ENCODE measurements at regions not wholly inside any gene's neighbourhood (a gene's known extent, or its start where the extent isn't known, plus 50 kb on each side); places are given as distances from the start of the nearest gene placed in this dataset.
"Not testable (repeated sequence)": the region's sequence is repeated elsewhere in the genome, so short reads cannot be mapped to it uniquely, and the experiment has no call there.

DNA sequence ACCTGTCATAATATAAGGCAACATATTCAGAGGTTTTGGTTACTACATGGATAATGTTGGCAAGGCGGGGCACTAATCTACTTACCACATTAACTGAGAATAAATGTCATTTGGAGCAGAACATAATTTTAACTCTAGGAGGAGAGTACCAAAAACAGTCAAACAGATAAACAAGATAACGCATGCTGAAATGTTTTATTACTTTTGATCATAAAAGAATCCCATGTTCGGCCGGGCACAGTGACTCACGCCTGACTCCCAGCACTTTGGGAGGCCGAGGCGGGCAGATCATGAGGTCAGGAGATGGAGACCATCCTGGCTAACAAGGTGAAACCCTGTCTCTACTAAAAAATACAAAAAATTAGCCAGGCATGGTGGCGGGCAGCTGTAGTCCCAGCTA, 173.8 kb upstream of the NUDT12 start:
- TF ChIP-seq POLR2A (IDR thresholded peaks at IDR 0.05): not testable (repeated sequence)
- TF ChIP-seq, protein P1, sequence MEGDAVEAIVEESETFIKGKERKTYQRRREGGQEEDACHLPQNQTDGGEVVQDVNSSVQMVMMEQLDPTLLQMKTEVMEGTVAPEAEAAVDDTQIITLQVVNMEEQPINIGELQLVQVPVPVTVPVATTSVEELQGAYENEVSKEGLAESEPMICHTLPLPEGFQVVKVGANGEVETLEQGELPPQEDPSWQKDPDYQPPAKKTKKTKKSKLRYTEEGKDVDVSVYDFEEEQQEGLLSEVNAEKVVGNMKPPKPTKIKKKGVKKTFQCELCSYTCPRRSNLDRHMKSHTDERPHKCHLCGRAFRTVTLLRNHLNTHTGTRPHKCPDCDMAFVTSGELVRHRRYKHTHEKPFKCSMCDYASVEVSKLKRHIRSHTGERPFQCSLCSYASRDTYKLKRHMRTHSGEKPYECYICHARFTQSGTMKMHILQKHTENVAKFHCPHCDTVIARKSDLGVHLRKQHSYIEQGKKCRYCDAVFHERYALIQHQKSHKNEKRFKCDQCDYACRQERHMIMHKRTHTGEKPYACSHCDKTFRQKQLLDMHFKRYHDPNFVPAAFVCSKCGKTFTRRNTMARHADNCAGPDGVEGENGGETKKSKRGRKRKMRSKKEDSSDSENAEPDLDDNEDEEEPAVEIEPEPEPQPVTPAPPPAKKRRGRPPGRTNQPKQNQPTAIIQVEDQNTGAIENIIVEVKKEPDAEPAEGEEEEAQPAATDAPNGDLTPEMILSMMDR (IDR thresholded peaks at IDR 0.05 in 4 of 5, conservative IDR thresholded peaks at IDR 0.05 in 1 of 5): not testable (repeated sequence)
